DOHH2 (cell line): ENCODE measurements at regions not wholly inside any gene's neighbourhood (a gene's known extent, or its start where the extent isn't known, plus 50 kb on each side); places are given as distances from the start of the nearest gene placed in this dataset.

Experiments used
- H3F3A ChIP-seq: fragments of 200-600 bp; sonication (generic), shearing (Covaris generic); 2 replicates; pipeline ENCODE4 v1.6.0; 2016; ENCODE audit warnings: antibody characterized with exemption, mild to moderate bottlenecking; ENCODE audit not compliant: control insufficient read depth, insufficient read depth
- H3K27ac ChIP-seq: fragments of 200-600 bp; sonication (generic); 2 replicates; pipeline ENCODE4 v1.5.1; 2014; ENCODE audit warnings: low read depth, mild to moderate bottlenecking, low read length, moderate library complexity
- H3K27me3 ChIP-seq: fragments of 200-600 bp; sonication (generic); 2 replicates; pipeline ENCODE4 v1.6.1; 2014; ENCODE audit warnings: mild to moderate bottlenecking, low read length, mixed read lengths; ENCODE audit not compliant: control insufficient read depth
- H3K36me3 ChIP-seq: fragments of 200-600 bp; sonication (generic); 2 replicates; pipeline ENCODE4 v1.6.1; 2014; ENCODE audit warnings: mild to moderate bottlenecking, low read length, moderate library complexity, mixed read lengths; ENCODE audit not compliant: control insufficient read depth
- H3K4me1 ChIP-seq: fragments of 200-600 bp; sonication (generic); 2 replicates; pipeline ENCODE4 v1.6.1; 2014; ENCODE audit warnings: mild to moderate bottlenecking, low read length, mixed read lengths; ENCODE audit not compliant: control insufficient read depth
- H3K4me2 ChIP-seq: fragments of 200-600 bp; sonication (generic); 2 replicates; pipeline ENCODE4 v1.6.0; 2014; ENCODE audit warnings: mild to moderate bottlenecking, low read length, moderate library complexity
- H3K4me3 ChIP-seq: fragments of 200-600 bp; sonication (generic); 2 replicates; pipeline ENCODE4 v1.5.1; 2014; ENCODE audit warnings: mild to moderate bottlenecking, low read length, mixed read lengths
- H3K79me2 ChIP-seq: fragments of 200-600 bp; sonication (generic); 2 replicates; pipeline ENCODE4 v1.6.1; 2014; ENCODE audit warnings: mild to moderate bottlenecking, low read length, mixed read lengths; ENCODE audit not compliant: control insufficient read depth
- H3K9me2 ChIP-seq: fragments of 200-600 bp; sonication (generic); replicated peaks from 2 replicates; pipeline ENCODE4 v1.6.1; 2014; ENCODE audit warnings: mild to moderate bottlenecking, low read length, mixed read lengths; ENCODE audit not compliant: control insufficient read depth
- H3K9me3 ChIP-seq: fragments of 200-600 bp; sonication (generic); 2 replicates; pipeline ENCODE4 v1.6.1; 2014; ENCODE audit warnings: antibody characterized with exemption, low read length, mixed read lengths; ENCODE audit not compliant: control insufficient read depth, insufficient read depth
- H4K20me1 ChIP-seq: fragments of 200-600 bp; sonication (generic); 2 replicates; pipeline ENCODE4 v1.6.0; 2014; ENCODE audit warnings: low read depth, mild to moderate bottlenecking, antibody characterized with exemption, low read length, moderate library complexity; ENCODE audit not compliant: control insufficient read depth, insufficient read depth
- CTCF ChIP-seq: fragments of 200-600 bp; sonication (generic); IDR thresholded peaks from one replicate; pipeline ENCODE4 v1.5.1; 2014; ENCODE audit warnings: antibody characterized with exemption, mild to moderate bottlenecking, low read depth, low read length; ENCODE audit not compliant: poor library complexity, severe bottlenecking
- EZH2phosphoT487 ChIP-seq: fragments of 200-600 bp; sonication (generic); IDR thresholded peaks from 2 replicates; pipeline ENCODE4 v1.6.1; 2017; ENCODE audit warnings: borderline replicate concordance, mild to moderate bottlenecking, antibody characterized with exemption, low read length, moderate library complexity, mixed read lengths

DNA sequence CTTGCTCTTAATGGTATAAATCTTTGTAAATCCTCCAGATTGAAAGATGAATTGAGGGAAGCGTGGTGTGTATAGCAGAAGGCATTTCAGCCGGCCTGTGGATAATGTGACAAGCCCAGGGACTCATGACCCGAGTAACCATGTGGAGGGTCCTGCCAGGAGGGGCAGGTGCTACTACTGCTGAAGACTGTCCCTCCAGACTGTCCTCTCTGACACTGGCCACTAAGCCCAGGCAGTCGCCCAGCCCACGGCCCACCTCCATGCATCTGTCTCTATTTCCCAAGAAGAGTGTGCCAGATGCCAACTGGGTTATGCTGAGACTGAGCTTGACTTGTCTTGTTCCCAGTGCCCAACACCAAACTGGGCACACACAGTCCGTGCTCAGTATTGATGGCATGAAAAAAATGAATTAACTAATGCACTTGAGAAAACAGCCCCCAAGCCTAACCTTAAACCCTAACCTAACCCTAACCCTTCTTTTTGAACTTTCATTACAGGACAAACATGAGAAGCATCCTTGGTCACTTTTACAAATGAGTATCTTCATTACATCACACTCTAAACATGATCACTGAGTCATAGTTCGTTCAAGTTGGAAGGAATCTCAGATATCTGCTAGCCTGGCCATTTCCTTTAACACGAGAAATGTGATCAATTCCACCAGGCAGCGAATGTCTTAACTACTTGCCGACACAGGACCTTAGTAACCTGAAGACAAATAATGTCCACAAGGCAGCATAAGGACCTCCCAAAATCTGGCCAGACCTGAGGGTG is 182.2 kb upstream of the RREB1 start:
- no peaks in the 10 kb centered on the region for H4K20me1 ChIP-seq
- no peaks in the 10 kb centered on the region for H3F3A ChIP-seq

DNA sequence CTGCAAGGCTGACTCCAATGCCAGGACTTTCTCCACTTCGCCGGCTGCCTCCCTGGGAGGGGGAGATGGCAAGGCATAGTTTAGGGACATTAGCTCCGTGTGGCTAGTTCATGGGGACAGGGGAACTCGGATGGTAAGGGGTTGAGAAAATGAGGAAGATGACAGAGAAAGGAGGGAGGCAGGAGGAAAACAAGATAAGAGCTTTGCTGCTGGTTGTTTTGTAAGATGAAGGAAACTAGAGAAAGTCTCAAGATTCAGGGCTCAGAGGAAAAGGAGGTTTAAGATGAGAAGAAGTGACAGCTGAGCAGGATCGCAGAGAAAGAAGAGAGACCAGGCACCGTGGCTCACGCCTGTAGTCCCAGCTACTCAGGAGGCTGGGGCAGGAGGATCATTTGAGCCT is 180.9 kb upstream of the RREB1 start:
- H3K27me3 ChIP-seq, result no peaks in the 10 kb centered on the region
- no peaks in the 10 kb centered on the region for H3F3A ChIP-seq
- H4K20me1 ChIP-seq, result no peaks in the 10 kb centered on the region
- no peaks in the 10 kb centered on the region for H3K4me1 ChIP-seq
- no peak overlapping the region for H3K27ac ChIP-seq
- no peaks in the 10 kb centered on the region for H3K36me3 ChIP-seq
- no peak for TF ChIP-seq EZH2phosphoT487
- TF ChIP-seq CTCF, result no peak
- H3K4me3 ChIP-seq, result no peak overlapping the region
- H3K79me2 ChIP-seq, result no peaks in the 10 kb centered on the region
- H3K4me2 ChIP-seq, result no peak overlapping the region
- no peaks in the 10 kb centered on the region for H3K9me2 ChIP-seq
- no peaks in the 10 kb centered on the region for H3K9me3 ChIP-seq

More for the DNA sequence above, 182.2 kb upstream of the RREB1 start:
- no peaks in the 10 kb centered on the region for H3K9me2 ChIP-seq
- H3K79me2 ChIP-seq, result no peaks in the 10 kb centered on the region
- no peaks in the 10 kb centered on the region for H3K27me3 ChIP-seq
- no peaks in the 10 kb centered on the region for H3K36me3 ChIP-seq
- no peaks in the 10 kb centered on the region for H3K9me3 ChIP-seq
- no peak overlapping the region for H3K4me3 ChIP-seq
- no peak overlapping the region for H3K4me2 ChIP-seq
- H3K4me1 ChIP-seq, result no peaks in the 10 kb centered on the region
- no peak overlapping the region for H3K27ac ChIP-seq
- TF ChIP-seq CTCF, result no peak
- TF ChIP-seq EZH2phosphoT487, result no peak

DNA sequence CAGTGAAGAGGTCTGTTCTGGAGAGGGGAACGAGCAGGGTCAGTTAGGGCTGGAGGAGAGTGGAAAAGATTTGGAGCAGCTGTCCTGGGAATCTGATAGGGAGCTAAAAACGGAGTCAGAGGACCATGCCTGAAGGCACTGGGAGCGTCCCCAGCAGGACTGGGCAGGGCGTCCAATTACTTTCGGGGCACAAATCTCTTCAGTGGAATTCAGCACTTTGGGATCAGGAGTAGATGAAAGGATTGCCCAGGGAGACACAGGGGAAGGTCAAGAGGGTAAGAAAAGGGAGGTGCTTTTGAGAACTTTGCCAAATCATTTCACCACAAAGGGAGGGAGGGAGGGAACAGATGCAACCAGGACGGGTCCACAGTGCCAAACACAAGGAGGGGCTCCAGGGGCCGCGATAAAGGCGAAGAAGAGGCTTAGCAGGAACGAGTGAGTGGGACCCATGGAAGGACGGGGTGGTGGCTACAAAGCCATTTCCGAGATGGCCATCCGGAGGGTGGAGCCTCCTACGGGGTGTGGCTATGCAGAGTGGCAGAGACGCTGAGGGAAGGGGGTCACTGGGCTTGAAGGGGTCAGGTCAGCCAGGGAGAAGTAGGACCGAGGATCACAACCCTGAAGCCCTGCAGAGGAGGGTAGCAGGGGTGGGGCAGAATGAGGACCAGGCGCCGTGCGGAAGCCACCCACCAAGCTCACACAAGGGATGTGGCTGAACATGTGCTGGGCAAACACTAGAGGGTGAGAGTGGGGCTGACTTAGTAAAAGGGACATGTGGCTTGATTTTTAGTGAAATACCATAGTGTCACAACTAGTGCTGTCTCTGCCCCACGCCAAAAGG is 180.0 kb upstream of the RREB1 start:
- Histone ChIP-seq H3K27me3 (no peaks in the 10 kb centered on the region), H3K36me3 (no peaks in the 10 kb centered on the region), H3K4me3 (no peak overlapping the region), H3K9me2 (no peaks in the 10 kb centered on the region), H3F3A (no peaks in the 10 kb centered on the region), H3K4me2 (no peak overlapping the region), H4K20me1 (no peaks in the 10 kb centered on the region), H3K79me2 (no peaks in the 10 kb centered on the region), H3K27ac (no peak overlapping the region), H3K4me1 (no peaks in the 10 kb centered on the region), H3K9me3 (no peaks in the 10 kb centered on the region)
- TF ChIP-seq CTCF (no peak), EZH2phosphoT487 (no peak)
